ENCODE measurements at regions not wholly inside any gene's neighbourhood (a gene's known extent, or its start where the extent isn't known, plus 50 kb on each side); places are given as distances from the start of the nearest gene placed in this dataset.

GRCh38 chr5:111631328-111631727 lies 119.0 kb upstream of the STARD4 start:
- H3K9me3 ChIP-seq (ENCODE audit: low read length), result peaks cover 8% of the 10 kb centered on the region; the same call in 1 of the 2 replicates
- no peaks in the 10 kb centered on the region for H3K4me1 ChIP-seq (ENCODE audit: insufficient read depth, low read length)
- BruUV-seq (replicated peaks), result no TSS peak
- intact Hi-C loops (cut with micrococcal nuclease; ENCODE audit: unreplicated experiment), result no loop called here
- ATAC-seq (no peak), DNase-seq (ENCODE audit: low spot score) (no peak), FAIRE-seq (no peak)
- TF ChIP-seq RORA (CRISPR knock-in tag; IDR thresholded peaks at IDR 0.05) (no peak), FIP1L1 (IDR thresholded peaks at IDR 0.05; ENCODE audit: borderline replicate concordance, insufficient read depth, low read depth, low read length) (no peak), DR1 (CRISPR knock-in tag; IDR thresholded peaks at IDR 0.05) (no peak), BRF2 (CRISPR knock-in tag; IDR thresholded peaks at IDR 0.05) (no peak), NFE2 (CRISPR knock-in tag; IDR thresholded peaks at IDR 0.05) (no peak), ESRRA (CRISPR knock-in tag; IDR thresholded peaks at IDR 0.05; ENCODE audit: low read depth) (no peak), RERE (CRISPR knock-in tag; IDR thresholded peaks at IDR 0.05; ENCODE audit: low read depth) (no peak), ARID2 (CRISPR knock-in tag; IDR thresholded peaks at IDR 0.05; ENCODE audit: borderline replicate concordance) (no peak), NBN (conservative IDR thresholded peaks at IDR 0.05) (no peak)
- TF ChIP-seq, protein P1, sequence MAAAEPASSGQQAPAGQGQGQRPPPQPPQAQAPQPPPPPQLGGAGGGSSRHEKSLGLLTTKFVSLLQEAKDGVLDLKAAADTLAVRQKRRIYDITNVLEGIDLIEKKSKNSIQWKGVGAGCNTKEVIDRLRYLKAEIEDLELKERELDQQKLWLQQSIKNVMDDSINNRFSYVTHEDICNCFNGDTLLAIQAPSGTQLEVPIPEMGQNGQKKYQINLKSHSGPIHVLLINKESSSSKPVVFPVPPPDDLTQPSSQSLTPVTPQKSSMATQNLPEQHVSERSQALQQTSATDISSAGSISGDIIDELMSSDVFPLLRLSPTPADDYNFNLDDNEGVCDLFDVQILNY (CRISPR knock-in tag; conservative IDR thresholded peaks at IDR 0.05), result no peak
- TF ChIP-seq, protein P2, sequence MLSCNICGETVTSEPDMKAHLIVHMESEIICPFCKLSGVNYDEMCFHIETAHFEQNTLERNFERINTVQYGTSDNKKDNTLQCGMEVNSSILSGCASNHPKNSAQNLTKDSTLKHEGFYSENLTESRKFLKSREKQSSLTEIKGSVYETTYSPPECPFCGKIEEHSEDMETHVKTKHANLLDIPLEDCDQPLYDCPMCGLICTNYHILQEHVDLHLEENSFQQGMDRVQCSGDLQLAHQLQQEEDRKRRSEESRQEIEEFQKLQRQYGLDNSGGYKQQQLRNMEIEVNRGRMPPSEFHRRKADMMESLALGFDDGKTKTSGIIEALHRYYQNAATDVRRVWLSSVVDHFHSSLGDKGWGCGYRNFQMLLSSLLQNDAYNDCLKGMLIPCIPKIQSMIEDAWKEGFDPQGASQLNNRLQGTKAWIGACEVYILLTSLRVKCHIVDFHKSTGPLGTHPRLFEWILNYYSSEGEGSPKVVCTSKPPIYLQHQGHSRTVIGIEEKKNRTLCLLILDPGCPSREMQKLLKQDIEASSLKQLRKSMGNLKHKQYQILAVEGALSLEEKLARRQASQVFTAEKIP (CRISPR knock-in tag; IDR thresholded peaks at IDR 0.05; ENCODE audit: borderline replicate concordance), result no peak
- TF ChIP-seq, protein P3, sequence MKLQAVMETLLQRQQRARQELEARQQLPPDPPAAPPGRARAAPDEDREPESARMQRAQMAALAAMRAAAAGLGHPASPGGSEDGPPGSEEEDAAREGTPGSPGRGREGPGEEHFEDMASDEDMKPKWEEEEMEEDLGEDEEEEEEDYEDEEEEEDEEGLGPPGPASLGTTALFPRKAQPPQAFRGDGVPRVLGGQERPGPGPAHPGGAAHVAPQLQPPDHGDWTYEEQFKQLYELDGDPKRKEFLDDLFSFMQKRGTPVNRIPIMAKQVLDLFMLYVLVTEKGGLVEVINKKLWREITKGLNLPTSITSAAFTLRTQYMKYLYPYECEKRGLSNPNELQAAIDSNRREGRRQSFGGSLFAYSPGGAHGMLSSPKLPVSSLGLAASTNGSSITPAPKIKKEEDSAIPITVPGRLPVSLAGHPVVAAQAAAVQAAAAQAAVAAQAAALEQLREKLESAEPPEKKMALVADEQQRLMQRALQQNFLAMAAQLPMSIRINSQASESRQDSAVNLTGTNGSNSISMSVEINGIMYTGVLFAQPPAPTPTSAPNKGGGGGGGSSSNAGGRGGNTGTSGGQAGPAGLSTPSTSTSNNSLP (IDR thresholded peaks at IDR 0.05; ENCODE audit: low read depth, low read length), result no peak
- H2AFZ ChIP-seq (ENCODE audit: low read length), result no peak overlapping the region
- peaks cover 0 to 3% of the 10 kb centered on the region in 2 experiments; a peak in 1 of 5 replicates for H3K27me3 ChIP-seq (ENCODE audit: control insufficient read depth in 1 of 2, insufficient read depth in 2 of 2, low read length in 2 of 2)
- no peaks in the 10 kb centered on the region for H3K79me2 ChIP-seq (ENCODE audit: insufficient read depth, low read length)
- 7% methylated on average over 3 of the region's 3 CpGs for WGBS (ENCODE audit: low lambda C conversion rate)
- H3K9ac ChIP-seq (ENCODE audit: insufficient read depth, low read depth, low read length), result no peak overlapping the region
- ChIA-PET POLR2A (no interaction called here), CTCF (ENCODE audit: low intra/inter-chr PET ratio, low total read pairs) (no interaction called here)
- H3K4me2 ChIP-seq (ENCODE audit: low read depth, low read length), result no peak overlapping the region
- no peaks in the 10 kb centered on the region for H3K36me3 ChIP-seq (replicated peaks in 1 of 2; ENCODE audit: control insufficient read depth in 1 of 2, insufficient read depth in 2 of 2, low read length in 2 of 2)
- in situ Hi-C loops (cut with HindIII; ENCODE audit: extremely low pct_ligation_motif_present, low pct_unique_long_range_greater_than_20kb), result no loop called here
- H4K20me1 ChIP-seq (ENCODE audit: insufficient read depth, low read length), result no peaks in the 10 kb centered on the region
- H3K4me3 ChIP-seq (replicated peaks in 1 of 3; ENCODE audit: insufficient read depth in 1 of 3, low read depth in 2 of 3, low read length in 3 of 3), result no peak overlapping the region
- H3K27ac ChIP-seq (ENCODE audit: extremely low read length, insufficient read depth, low read length), result no peak overlapping the region
